Stimulated activated CD8-positive, alpha-beta memory T cell treated with anti-CD3 and anti-CD28 coated beads, Interleukin-12 subunit alpha, Interleukin-12 subunit beta, amount 100 ng/mL, for 1 hour (primary cell): ENCODE measurements at regions not wholly inside any gene's neighbourhood (a gene's known extent, or its start where the extent isn't known, plus 50 kb on each side); places are given as distances from the start of the nearest gene placed in this dataset.
"Not testable (repeated sequence)": the region's sequence is repeated elsewhere in the genome, so short reads cannot be mapped to it uniquely, and the experiment has no call there.

Experiments
- DNase-seq: peaks from one replicate; pipeline ENCODE4 v3.0.0-alpha.2; 2020; ENCODE audit warnings: low read depth

DNA sequence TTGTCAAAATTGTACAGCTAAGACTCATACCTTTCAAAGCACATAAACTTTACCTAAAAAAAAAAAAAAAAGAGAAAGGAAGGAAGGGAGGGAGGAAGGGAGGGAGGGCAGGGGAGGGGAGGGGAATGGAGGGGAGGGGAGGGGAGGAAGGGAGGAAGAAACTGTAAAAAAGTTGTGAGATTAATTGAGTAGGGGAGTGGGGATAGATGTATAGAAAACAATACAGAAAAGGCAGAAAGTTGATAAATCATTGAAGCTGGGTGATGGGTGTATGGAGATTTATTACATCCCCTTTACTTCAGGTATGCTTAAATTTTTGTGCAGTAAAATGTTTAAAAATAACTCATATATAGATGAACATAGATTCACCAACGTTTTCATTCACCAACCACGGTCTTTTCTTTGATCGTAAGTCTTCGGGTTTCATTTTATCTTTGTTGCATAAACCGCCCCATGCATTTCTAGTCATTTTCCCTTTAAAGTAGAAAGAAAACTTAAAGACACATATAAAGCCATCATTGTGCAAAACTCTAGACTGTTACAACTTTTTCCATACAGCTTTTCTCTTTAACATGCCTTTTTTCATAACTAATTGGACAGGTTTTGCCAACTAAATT is 191.2 kb upstream of the KRR1 start:
- no peak for DNase-seq

DNA sequence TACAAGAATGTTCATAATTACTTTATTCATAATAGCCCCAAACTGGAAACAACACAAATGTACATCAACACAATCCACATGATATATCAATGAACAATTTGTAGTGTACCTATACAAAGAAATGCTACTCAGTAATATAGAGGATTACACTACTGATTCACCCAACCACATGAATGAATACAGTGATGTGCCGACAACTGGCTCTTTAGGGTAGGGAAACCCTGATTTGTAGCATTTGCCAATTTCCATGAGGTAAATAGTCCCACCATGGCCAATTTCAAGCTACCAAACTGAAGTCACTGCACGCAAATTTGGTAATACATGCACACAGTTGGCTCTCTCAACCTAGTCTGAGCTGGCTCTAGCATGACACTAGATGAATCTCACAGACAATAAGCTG is 190.4 kb upstream of the KRR1 start:
- no peak for DNase-seq

DNA sequence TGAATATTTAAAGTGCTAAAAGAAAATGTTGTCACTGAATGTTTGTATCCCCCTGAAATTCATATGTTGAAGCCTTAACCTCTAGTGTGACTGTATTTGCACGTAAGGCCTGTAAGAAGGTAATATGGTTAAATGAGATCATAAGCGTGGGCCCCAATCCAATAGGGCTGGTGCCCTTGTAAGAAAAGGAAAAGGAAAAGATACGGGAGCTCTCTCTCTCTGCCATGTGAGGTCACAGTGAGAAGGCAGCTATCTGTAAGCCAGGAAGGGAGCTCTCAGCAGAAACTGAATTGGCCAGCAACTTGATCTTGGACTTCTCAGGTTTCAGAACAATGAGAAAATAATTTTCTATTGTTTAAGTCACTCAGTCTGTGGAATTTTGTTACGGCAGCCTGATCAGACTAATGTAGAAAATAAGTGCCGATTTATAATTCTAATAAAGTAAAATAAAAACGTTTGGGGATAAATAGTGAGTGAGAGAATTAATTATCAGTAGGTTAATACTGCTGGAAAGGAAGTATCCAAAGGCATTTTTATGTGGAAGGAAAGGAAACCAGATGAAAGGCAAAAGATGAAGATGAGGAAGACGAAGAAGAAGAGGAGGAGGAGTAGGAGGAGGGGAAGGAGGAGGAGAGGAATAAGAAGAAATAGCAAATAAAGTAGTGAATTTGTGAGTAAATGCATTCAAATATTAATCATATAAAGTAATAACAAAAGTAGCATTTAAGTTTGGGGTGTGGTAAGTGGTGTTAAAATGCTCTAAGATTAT is 188.5 kb upstream of the KRR1 start:
- DNase-seq = no peak

DNA sequence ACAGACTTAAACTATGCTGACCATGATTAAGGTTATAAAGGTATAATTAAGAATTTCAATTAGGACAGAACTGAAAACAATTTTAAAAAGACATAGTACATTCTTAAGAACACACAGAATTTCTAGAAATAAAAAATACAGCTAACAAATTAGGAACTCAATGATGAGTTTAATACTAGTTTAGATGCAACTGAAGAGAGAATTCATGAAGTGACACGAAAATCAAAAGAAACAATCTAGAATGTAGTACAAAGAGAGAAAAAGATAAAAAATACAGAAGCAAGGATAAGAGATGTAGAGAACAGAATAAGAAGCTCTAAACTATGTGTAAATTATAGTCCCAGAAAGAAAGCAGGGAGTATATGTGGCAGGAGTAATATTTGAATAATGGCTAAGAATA is 187.8 kb upstream of the KRR1 start:
- DNase-seq = no peak

DNA sequence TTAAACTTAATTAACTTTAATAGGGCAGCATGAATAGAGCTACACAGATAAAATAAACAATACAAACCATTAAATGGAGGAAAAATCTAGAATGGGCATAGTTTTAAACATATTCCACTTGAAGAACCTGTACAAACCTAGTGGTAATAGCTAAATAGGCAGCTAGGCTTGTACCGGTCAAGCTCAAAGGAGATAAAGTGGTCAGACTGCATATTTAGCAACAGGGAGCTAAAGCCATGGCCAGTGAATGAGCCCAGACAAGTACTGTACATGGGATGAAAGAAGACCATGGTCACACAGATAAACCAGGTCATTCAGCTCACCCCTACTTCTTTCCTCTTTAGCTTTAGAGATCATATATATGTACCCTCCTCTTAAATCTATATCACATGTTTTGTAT is 186.6 kb upstream of the KRR1 start:
- no peak for DNase-seq

DNA sequence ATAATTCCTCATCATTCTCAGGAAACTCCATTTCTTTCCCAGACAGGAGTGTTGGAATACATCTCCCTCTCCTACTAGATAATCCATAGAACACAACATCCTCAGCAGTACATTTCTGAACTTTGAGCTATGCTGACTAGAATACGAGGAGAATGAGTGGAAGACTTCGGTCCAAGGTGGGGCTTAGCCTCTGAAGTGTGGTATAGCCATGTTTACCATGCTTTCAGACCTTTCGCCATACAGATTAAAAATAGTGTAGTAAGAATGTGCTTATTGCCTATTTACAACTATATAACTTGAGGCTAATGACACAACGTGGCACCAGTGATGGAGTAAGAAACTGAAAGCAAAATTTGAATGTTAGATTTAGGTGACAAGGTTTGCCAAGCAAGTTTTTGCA is 184.5 kb upstream of the KRR1 start:
- DNase-seq = no peak

DNA sequence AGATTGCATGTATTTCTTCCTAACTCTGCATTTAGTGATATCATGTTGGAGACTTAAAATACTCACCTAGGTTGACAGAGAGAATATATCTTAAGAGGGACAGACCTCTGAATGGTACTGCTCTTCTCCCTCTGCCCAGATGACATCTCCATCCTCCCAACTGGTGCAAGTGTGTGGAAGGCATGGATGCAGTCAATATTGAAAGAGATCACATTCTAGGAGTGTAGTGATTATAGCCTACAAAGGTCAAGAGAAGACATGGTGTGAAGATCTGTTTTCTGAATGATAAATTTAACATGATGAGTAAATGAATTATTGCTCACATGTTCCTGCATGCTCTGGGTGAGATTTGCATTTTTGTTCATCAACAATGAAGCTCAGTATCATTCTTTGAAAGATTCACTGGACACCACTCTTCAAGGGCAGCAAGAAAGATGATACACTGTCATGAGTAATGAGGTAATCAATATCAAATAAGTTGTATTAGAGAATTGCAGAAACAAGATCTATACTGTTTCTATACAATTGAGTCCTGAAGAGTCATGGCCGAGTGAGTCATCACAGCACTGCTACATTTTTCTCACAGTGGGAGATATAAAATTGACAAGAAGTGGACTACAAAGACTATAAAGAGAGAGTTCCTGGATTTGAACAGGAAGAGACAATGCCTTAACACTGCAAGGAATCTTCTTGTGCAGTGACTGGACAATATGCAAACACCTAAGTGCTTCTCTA is 183.3 kb upstream of the KRR1 start:
- DNase-seq = no peak

DNA sequence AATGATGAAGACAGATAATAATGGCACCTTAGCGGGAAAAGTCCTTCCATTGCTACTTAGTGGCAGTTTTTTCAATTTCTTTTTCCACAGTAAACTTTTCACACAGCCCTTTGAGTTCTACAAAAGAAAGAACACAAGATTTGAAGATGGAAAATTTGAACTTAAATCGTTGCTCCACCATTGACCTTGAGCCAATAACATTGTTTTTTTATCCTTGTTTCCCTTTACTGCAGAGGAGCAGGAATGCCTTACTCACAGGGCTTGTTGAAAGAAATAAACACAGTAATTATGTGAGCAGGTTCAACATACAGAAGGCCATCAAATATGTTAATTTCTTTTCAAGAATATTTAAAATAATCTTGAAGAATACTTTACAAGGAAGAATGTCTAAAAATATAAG is 181.5 kb upstream of the KRR1 start:
- DNase-seq = no peak

DNA sequence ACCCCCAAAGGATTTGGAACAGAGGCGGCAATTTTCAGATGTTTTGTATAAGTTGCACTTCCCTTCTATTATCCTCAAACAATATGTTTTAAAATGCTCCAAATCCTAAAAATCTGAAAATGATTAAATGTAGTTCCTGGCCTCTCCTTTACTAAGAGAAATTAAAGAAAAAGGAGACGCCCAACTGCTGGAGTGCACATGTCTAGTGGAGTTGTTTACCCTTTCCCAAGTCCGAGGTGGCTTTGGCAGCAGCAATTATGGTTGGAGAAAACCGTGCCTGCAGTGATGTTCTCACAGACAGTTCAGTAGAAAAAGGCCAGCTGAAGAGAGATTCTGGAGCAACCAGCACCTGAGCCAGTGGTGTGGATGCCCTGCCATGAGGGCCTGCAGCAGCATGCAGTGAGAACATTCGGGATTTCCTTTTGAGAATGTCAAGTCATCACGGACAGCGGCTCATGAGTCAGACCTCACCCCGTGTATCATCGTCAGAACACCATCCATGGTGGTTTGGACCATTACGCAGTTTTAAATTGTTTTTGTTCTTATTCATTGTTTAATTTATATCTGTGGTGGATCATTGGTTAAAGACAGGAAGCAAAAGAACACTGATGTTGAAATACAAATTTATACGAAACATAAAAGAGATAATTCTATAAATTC is 179.0 kb upstream of the KRR1 start:
- DNase-seq = no peak

DNA sequence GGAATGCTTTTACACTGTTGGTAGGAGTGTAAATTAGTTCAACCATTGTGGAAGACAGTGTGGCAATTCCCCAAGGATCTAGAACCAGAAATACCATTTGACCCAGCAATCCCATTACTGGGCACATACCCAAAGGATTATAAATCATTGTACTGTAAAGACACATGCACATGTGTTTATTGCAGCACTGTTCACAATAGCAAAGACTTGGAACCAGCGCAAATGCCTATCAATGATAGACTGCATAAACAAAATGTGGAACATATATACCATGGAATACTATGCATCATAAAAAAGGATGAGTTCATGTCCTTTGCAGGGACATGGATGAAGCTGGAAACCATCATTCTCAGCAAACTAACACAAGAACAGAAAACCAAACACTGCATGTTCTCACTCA is 174.8 kb upstream of the KRR1 start:
- not testable (repeated sequence) for DNase-seq

DNA sequence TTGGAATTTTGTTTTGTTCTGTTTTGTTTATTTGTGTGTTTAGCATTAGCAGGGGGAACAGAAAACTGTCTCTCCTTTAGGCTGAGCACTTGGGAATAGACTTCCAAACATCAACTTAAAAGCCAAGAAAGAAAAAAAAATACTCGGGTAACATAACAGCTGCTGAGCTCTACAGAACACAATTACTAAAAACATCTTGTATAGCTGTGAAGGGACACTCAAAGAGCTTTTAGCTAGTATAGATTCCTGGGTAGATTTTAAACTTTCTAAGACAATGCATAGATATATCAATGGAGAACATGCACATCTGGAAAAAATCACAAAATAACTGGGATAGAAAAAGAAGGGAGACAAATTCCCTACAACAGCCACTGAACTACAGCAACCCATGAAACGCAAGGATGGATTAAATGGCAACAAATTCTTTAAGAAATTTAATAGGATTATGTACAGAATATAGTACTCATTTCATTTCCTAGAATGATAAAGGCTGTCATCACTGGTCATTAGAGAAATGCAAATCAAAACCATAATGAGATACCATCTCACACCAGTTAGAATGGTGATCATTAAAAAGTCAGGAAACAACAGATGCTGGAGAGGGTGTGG is 174.3 kb upstream of the KRR1 start:
- DNase-seq = no peak

DNA sequence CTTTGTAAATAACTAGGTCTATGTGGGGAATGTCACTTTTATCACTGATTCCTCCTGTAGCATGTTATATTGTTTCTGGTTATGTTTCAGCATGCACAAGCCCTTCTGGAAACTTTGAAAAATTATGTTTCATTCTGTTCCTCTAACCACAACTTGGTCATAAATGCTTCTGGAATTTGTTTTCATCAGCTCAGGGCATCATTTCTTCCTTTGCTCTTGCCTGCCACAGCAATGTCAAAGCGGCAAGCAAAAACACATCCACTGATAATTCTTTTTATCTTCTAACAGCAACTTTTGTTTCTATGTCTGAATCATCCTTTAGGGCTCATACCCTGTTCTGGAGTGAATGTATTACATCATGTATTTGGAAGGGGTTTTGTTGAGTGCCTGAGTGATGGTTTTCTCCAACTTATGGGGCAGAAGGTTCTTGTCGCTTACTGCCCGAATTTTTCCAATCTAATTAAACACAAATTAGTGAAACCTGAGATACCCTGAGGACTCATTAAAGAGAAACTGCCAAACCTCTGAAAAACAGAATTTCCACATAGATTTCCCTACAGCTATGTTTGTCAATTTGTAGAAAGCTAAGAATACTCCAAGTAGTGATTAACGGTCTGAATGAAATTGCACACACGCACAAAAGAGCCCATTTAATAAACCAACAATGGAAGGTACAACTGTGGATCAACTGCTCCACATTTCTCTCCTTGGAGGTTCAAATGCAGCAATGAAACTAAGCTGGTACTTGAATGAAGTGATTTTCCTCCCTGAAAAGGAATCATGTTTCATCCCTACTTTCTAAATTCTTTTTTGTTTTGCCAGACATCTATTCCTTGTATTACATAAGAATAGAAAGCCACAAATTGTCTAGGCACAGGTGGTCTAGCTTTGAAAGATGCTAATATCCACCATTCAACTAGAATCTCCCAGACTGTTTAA is 173.5 kb upstream of the KRR1 start:
- DNase-seq = no peak

DNA sequence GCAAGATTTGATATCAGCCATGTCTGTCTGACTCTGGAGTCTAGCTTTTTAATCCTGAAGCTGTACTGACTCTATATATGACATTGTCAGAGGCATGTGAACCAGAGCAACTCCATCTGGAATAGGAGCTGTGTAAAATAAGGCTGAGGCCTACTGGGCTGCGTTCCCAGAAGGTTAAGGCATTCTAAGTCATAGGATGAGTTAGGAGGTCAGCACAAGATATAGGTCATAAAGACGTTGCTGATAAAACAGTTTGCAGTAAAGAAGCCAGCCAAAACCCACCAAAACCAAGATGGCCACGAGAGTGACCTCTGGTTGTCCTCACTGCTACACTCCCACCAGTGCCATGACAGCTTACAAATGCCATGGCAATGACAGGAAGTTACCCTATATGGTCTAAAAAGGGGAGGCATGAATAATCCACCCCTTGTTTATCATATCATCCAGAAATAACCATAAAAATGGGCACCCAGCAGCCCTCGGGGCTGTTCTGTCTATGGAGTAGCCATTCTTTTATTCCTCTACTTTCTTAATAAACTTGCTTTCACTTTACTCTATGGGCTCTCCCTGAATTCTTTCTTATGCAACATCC is 172.7 kb upstream of the KRR1 start:
- DNase-seq = not testable (repeated sequence)

DNA sequence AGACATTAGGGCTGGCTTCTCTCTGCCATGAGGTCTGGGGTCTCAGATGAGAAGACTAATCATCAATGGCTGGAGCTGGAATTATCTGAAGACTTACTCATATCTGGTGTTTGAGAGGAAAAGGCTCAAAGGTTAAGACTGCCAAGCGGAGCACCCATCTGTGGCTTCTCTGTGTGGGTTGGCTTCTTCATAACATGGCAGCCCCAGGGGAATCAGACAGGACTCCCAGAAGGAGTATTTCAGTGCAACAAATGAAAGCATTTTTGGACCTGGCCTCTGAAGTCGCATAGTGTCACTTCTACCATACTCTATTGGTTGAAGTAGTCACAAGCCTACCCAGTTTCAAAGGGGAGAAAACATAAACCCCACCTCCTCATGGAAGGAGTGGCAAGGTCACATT is 171.8 kb upstream of the KRR1 start:
- DNase-seq = no peak

DNA sequence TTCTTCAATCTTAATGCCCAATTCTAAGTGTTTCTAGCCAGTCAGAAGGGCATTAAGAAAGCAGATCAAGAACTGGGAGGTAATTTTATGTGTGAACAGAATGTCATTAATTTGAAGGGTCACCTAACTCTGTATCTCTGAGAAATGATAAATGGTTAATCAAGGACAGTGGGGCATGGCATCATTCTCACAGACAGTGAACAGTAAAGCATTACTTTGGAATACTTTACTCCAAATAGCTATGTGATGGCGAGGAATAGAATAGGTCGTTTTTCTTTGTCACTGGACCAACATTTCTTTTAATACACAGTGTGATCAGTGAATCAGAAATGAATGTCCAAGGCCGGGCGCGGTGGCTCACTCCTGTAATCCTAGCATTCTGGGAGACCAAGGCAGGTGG is 166.1 kb upstream of the KRR1 start:
- DNase-seq = no peak

DNA sequence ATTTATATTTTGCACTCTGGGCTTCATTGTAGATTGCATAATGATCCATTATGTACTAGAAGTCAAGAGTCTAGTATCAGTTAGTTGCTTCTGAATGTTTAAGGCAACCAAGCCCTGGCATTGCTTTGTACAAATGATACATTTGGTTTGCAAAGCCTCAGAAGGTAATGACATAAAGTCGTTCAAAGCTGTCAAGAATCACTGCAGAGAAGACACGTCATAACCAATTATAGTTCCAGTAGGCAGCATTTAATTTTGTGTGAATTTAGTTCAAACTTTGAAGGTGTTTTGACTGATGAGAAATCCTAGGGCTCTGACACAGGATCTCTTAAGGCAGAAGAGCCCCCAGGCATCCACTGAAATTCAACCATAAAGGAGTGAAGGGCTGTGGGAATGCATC is 163.0 kb upstream of the KRR1 start:
- no peak for DNase-seq

DNA sequence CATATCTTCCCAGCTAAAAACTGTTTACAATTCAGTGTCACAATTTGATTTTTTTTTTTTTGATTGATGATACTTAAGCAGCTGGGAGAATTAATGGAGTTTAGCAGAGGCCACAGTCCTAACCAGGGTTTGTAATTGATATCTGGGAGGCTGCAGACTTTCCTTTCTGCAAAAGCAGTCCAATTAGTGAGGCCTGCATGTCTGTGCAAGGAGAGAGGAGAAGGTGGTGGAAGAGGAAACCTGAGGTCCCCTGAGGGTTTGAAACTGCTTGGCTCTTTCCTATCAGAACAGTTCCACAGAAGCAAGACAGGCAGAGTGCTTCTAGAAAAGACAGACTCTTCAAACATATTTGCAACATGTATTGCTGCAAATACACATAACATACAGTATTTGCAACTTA is 160.8 kb upstream of the KRR1 start:
- no peak for DNase-seq

DNA sequence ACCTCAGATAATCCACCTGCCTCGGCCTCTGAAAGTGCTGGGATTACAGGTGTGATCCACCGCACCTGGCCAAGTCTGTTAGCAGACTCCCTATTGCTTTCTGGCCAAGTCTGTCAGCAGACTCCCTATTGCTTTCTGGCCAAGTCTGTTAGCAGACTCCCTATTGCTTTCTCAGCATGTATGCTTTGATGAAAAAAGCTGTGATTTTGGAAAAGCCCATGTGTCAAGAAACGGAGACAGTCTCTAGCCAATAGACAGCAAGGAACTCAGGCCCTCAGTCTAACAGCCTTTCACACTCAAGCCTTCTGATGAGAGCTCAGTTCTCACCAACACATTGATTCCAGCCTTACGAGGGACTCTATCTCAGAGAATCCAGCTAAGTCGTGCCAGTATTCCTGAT is 158.8 kb upstream of the KRR1 start:
- no peak for DNase-seq

DNA sequence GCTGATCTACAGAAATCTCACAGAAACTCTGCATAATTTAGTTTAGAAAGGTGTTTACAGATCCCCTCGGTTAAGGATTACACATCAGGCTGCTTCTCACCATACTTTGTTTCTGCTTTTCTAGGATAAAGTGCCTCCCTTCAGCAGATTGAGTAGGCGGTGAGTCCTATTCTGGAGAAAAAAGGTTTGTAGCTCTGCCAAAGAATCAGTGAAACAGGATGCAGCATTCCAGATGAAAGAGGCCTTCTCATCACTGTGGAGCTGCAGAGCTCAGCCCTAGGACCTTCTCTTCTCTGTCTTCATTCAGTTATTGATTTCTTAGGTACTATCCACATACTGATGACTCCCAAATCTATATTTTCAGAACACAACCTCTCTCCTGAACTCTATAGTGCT is 155.5 kb upstream of the KRR1 start:
- no peak for DNase-seq

DNA sequence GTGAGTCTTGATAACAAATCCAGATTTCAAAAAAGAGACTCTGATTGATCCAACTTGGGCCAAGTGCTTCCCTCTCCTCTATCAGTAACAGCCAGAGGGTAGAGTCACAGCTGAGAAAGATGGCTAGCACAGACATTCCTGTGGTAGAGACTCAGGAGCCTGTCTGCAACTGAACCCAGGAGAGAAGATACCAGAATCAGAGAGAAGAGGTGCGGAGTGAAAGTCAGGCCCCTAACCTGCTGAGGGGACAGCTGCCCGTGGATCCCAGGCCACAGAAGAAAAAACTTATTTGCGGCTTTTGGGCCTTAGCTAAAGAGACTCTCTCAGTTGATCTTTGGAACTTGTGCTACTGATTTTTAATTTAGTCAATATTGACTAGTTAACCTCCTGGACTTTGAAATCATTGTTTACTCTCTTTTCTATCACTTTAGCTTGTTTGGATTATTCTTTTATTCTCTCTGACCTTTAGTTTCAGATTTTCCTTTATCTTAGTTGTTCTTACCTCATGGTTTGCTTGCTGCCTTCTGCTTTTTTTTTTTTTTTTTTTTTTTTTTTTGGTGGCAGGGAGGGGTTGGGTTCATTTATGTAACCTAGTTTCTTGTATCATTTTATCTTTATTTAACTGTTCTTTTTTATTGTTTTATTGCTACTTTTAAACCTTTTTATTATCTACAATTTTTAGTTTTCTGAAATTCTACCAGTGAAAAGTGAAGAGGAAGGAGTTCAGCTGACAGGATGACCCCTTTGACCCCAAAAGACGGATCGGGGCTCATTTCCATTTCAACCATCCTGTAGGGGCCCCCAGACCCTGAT is 154.9 kb upstream of the KRR1 start:
- no peak for DNase-seq
